NCI-H1417 treated with DMSO at 0.1 percent for 48 hours (cell line): ENCODE measurements at regions not wholly inside any gene's neighbourhood (a gene's known extent, or its start where the extent isn't known, plus 50 kb on each side); places are given as distances from the start of the nearest gene placed in this dataset.
"Not testable (repeated sequence)": the region's sequence is repeated elsewhere in the genome, so short reads cannot be mapped to it uniquely, and the experiment has no call there.

Source experiments
- DNase-seq: peaks from one replicate; lab custom pipeline; 2025; lab: John Stamatoyannopoulos, UW

DNA sequence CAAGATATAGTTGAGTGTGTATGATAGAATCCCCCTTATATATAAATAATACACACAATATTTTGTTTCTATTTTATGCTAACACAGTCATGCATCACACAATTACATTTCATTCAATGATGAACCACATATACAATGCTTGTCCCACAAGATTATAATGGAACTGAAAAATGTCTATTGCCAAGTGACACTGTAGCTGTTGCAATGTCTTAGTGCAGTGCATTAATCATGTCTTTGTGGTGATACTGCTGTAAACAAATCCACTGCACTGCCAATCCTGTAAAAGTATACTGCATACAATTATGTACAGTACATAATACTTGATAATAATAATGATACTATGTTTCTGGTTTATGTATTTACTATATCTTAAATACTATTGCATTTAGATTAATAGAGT, 512.1 kb upstream of the CNTN3 start:
- DNase-seq: no peak

DNA sequence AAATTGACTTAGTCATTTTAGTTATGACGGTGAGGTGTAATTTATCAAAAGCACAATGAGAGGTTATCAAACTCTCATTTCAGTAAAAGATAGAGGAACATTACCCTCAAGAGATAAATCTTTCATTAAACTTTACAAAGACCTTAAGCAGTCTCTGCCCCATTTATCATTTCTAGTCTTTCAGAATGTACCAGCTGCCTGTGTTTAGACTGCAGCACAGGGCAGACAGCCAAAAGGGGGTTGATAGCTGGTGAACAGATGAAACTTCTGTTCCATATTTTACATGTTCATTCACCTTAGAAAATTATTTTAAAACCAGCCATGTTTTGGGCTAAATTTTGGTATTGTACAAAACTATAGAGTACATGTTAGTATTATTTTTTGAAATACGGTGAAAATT, 514.6 kb upstream of the CNTN3 start:
- DNase-seq: no peak

DNA sequence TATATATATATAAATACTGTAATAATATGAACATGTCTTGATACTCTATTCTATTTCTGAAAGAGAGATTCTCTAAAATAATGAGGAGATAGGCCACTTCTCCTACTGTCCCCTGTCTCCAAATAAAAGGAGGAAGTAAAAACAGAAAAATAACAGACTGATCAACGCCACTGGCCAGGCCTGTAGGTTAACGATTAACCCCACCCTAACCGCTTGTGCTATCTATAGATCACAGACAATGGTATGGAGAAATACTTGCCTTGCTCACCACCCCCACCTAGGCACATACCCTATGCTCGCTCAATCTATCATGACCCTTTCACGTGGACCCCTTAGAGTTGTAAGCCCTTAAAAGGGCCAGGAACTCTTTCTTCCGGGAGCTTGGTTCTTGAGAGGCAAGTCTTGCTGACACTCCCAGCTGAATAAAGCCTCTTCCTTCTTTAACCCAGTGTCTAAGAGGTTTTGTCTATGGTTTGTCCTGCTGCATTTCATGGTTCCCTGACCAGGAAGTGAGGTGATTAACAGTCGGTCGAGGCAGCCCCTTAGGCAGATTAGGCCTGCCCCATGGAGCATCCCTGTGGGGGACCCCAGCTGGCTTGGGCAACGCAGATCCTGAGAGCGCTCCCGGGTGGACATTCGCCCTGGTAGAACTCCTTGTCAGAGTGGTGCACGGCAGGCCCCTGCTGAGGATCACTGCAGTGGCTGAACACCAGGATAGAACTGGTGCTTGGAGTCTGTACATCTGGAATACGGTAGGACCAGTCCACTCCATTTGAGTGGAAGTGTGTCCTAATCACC, 521.8 kb upstream of the CNTN3 start:
- no peak for DNase-seq

DNA sequence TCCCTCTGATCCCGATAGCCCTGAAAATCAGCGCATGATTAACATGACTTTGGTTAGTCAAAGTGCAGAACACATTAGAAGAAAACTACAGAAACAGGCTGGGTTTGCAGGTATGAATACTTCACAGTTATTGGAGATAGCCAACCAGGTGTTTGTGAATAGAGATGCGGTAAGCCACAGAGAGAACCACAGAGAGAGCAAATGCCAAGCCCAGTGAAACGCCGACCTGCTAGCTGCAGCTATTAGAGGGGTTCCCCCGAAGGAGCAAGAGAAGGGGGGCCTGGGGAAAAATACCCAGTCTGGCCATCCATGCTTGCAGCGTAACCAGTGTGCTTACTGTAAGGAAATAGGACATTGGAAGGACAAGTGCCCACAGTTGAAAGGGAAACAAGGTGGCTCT, 523.9 kb upstream of the CNTN3 start:
- no peak for DNase-seq

DNA sequence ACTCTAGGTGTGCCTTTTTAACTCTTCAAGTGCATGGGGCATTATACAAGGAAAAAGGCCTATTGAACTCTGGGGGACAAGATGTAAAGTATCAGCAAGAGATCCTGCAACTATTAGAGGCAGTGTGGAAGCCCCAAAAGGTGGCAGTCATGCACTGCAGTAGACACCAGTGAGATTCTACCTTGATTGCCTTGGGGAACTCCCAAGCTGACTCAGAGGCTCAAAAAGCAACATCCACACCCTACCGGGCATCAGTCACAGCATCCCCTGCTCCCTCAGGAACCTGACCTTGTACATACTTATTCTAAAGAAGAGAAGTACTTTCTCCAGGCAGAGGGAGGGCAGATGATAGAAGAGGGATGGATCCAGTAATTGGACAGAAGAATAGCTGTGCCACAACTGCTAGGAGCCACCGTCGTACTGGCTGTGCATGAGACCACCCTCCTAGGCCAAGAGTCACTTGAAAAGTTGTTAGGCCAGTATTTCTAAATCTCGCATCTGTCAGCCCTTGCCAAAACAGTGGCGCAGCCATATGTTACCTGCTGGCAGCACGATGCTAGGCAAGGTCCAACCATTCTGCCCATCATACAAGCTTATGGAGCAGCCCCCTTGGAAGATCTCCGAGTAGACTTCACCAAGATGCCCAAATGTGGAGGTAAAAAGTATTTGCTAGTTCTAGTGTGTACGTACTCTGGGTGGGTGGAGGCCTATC, 523.1 kb upstream of the FRG2C start:
- no peak for DNase-seq

DNA sequence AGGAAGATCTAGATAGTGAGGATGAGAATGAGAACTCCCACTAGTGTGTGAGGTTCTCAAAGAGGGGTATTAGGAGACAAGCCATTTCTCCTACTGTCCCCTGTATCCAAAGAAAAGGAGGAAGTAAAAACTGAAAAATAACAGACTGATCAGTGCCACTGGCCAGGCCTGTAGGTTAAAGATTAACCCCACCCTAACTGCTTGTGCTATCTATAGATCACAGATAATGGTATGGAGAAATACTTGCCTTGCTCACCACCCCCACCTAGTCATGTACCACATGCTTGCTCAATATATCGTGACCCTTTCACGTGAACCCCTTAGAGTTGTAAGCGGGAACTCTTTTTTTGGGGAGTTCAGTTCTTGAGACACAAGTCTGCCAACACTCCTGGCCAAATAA, 519.7 kb upstream of the FRG2C start:
- DNase-seq: no peak

DNA sequence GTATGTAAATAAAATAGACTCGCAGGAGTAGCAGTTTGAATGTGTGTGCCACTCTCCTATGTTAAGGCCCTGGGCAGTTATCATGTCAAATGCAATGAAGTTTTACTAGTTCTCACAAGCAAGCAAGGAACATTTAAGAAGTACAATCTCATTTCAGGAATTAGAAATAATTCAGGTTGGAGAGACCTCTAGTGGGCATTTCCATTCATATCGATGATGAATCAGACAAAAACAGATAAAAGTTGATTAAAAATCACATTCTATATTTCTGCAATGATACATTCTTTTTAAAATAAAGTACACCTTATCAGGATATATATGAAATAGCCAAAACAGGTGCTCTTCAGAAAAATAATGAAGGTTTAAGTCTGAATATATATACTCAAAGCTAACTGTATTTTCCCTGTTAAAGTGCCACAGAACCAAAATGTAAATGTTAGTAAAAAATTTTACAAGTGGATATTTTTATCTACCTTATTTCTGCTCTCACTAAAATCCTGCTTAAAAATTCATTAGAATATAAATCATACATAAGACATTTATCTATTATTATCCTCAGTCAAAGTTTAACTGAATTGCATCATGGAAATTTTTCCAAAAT, 492.4 kb upstream of the FRG2C start:
- no peak for DNase-seq

DNA sequence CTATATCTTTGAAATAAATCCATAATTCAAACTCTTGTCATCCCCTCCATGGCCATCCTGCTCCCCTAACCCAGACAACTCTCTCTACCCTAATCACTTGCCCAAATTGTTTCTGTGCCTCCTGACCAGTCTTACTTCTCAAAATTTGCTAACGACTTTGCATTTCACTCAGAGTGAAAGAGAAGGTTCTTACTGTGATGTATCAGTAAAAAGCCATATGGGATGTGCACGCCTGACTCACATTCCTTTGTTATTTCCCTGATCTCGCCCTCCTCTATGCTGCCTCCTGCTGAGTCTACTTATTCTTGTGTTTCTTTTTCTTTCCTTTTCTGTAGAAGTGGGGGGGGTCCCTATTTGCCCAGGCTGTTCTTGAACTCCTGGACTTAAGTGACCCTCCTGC, 487.2 kb upstream of the FRG2C start:
- no peak for DNase-seq

DNA sequence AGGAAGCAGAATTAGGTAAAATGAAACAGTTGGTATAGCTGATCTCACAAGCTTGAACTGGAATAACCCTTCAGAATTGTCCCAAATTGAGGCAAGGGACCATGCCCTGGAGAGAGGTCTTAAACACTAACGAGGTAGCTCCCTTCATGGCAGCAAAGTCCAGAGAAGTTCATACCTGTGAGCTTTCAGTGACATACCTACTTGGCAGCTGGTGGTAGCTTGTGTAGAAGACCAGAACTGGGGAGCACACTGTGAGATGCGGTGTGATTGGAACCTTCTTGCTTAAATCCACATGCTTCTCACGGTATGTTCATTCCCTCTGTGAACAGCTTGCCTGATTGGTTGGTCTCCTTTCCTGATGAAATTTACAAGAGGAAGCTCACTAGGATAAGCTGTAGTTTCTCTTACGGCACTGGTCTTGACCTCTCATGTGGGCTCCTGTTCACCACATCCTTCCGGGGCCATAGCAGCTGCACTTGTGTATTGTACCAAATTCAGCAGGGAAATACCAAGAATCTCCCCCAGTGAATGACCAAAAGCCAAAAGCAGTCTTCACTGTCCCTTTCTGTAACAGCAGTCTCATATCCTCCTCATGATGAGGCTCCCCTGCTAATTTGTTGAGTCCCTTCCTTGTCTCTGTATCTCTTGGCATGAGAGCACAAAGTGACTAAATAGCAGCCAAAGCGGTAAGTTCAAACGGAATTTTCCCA, 483.7 kb upstream of the FRG2C start:
- no peak for DNase-seq

DNA sequence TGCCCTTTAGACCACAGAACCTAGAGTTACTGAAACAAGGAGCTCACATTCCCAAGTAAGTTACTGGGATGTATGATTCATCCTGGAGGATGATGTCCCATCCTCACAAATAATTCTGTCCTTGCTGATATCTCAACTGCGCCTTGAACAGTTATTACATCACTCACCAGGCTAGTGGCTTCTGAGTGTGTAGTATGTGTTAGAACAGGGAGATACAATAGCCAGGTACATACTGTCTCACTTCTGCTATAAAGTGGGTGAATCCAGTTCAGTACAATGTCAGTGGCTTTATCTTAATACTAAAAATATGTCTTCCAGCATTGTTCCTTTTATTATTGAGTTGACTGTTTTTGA, 483.2 kb upstream of the FRG2C start:
- no peak for DNase-seq

DNA sequence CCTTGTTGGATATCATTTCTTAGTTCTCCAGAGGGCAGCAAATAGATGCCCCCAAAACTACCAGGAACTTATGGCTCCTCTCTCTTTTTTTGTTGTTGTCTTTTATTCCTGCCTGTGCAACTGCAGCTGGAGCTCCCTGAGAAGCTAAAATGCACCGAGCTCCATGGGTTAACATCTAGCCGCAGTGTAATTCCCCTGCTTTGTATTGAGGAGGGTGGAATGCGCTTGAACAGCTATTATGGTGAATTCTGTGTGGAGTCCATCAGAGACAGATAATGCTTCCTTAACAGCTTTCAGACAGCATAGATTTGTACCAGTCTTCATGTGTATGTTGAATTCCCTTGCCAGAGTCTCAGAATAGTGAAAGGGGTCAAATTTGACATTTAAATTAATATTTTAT, 475.2 kb upstream of the FRG2C start:
- no peak for DNase-seq

DNA sequence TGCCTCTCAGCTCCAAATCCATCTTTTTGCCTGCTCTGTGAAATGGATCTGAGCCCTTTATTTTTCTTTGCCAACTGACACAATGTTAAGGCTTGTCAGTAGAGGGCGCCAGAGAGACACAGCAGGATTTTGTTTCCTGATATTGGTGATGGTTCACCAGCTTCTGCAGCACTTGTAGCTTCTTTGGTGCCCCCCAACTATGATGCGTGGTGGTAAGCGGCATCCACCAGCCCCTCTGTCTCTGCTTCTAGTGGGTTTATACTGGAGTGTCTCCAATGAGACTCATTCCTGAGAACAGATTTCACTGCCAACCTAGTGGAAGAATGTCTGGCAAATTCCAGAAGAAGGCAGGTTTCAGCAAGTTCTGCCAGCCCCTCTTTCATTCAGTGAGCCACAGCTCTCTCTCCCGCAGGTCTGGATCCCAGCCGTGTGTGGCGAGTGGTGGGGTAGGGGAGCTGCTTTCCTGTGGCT, 471.9 kb upstream of the FRG2C start:
- DNase-seq: no peak

DNA sequence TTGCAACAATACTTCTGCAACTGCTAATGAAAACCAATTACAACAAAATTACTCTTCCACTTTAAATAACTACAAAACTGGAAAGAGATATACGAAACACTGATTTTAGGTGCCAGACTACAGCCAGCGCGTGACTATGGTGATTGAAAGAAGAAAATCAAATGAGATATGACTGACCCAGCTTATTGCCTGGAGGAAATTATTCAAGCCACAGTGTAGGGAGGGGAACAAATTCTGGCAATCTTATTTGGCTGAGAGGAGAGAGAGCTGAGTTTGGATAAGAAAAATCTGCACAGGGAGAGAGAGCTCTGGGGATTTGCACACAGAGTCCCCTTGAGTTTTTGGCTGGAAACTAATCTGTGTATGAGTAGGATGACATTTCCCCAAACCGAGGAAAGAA, 470.3 kb upstream of the FRG2C start:
- no peak for DNase-seq

DNA sequence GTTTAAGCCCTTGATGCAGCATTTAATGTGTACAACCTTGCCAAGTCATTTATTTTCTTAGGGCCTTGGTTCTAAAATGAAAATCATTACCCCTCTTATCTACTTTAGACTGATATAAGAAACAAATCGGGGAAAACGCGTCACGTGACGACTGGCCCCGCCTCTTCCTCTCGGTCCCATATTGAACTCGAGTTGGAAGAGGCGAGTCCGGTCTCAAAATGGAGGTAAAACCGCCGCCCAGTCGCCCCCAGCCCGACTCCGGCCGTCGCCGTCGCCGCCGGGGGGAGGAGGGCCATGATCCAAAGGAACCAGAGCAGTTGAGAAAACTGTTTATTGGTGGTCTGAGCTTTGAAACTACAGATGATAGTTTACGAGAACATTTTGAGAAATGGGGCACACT, 449.8 kb upstream of the FRG2C start:
- not testable (repeated sequence) for DNase-seq

DNA sequence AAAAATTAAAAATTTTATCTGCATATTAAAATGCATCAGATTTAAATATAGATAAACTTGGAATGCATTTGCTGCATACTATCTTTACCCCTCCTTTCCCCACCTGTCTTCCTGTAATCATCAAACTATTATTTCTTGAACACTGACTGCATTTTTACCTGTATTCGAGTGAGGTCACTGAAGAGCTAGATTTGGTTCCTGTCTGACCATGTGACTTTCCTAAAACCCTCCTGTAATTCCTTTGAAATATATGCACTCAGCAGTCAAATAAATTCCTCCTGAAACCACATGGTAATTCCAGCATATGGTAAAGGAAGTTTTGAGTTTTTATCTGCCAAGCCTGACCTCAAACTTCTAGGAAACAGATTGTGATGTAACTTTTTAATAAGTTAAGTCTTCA, 445.6 kb upstream of the FRG2C start:
- DNase-seq: no peak

DNA sequence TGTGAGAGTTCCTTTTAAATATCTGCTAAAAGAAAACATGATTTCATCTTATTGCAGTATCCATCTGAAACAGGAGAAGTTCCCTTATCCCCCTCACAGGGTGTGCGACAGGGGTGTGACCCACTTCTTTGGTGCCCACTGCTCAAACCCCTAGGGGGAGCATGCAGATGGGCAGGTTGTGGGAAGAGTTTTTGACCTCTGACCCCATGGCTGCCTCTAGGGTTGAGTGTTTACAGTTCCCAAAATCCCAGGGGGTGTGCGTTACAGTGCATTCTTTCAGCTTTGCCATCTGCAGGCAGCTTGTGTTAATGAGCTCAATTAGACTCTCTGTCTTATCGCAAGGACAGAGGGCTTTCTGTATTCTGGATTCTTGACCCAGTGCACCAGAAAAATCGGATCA, 443.2 kb upstream of the FRG2C start:
- DNase-seq: no peak

DNA sequence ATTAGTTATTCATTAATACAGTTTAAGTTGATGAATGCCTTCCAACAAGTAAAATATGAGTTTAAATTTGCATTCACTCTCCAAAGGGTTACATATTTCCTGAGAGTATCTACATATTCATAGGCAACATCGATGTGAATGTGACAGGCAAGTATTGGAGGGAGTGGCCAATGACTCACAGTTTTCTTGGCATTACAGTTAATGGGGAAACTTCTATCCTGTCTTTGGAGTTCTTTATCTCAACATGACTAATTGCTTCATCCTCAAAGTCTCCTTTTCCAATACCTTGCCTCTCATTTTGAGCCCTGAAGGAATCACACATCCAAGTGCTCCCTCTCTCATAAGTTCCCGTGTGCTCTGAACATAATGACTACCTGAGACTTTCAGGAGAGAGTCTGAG, 439.7 kb upstream of the FRG2C start:
- no peak for DNase-seq

DNA sequence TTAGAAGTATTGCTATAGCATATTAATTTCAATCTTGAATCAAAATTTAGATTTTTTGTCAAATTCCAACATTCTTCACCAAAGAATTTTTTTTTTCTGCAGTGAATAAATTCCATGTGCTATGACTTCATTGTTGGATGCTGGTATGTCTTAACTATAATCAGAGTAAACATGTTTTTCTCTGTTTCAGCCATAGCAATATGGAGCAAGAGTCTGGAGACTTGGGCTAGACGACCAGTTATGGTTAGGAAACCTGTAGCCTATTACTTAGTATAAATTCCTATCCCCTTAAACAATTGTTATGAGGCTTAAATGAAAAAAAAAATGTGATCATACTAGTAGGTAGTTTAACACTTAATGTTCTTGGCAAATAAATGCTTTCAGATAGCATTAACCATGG, 431.9 kb upstream of the FRG2C start:
- DNase-seq: no peak

DNA sequence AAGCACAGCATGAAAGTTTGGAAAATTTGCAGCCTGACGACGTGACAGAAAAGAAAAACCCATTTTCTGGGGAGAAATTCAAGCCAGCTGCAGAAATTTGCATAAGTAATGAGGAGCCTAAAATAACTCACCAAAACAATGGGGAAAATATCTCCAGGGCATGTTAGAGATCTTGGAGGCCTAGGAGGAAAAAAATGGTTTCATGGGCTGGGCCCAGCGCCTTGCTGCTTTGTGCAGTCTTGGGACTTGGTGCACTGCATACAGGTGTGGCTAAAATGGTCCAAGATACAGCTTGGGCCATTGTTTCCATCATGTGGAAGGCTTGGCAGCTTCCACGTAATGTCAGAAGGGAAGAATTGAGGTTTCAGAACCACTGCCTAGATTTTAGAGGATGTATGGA, 428.5 kb upstream of the FRG2C start:
- DNase-seq: no peak

DNA sequence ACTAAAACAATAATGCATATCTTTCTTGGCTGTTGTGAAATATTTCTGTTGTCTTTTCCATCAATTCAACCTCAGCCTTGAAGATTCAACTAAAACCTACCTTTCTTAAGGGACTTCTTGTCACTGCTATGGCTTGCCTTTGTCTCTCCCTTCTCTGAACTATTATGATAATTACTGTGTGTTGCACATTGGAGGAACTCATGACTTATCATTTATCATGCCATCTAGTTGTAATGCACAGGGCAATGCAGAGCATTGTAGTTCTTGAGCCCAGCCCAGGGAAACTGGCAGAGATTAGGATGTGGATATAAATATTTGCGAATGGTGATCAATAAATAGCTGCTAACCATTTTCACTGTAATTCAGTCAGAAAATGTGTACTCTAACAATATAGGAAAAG, 427.1 kb upstream of the FRG2C start:
- DNase-seq: no peak

DNA sequence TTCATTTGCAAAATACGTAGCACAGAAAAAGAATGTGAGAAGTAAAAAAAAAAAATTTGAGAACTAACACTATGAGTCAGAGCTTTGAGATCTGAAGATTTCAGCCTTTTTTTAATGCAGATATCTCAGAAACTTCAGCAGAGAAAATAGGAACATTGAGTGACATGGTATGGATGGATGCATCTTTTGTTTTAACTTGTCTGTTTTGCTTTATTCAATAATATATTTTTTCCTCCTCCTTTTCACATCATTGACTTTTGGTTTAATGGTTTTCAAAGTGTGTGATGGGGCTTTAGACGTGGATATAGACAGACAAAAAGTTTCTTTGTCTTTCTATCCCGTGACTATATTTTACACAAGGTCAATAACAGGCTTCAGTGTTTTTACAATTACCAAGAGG, 426.7 kb upstream of the FRG2C start:
- DNase-seq: no peak

DNA sequence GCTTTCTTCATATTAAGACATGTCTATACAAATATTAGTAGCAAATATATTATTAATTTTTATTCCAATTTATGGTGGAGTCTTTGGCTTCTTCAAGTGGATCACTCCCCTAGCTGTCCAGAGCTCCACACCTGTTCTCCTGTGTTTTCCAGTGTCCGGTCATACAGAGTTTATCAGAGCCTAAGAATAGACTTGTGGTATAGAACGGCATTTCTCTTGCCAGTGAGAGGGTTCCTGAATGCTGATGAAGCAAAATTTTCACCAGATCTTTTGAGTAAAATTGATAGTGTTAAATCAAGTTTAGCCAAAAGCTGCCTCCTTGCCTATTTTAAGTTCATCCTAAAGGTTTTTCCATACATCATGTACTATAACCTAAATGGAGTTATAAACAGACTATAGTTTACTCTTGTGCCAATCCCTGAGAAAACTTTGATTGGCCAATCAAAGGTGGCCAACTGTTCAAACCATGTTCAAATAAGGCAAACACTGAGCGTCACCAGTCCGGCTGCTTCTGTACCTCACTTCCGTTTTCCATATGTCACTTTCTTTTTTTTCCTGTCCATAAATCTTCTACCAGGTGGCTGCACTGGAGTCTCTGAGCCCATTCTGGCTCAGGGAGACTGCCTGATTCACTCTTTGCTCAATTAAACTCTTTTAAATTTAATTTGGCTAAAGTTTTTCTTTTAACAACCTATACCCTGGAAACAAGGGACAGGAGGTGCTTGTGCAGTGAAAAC, 422.7 kb upstream of the FRG2C start:
- not testable (repeated sequence) for DNase-seq
